ENCODE measurements at regions not wholly inside any gene's neighbourhood (a gene's known extent, or its start where the extent isn't known, plus 50 kb on each side); places are given as distances from the start of the nearest gene placed in this dataset.

DNA sequence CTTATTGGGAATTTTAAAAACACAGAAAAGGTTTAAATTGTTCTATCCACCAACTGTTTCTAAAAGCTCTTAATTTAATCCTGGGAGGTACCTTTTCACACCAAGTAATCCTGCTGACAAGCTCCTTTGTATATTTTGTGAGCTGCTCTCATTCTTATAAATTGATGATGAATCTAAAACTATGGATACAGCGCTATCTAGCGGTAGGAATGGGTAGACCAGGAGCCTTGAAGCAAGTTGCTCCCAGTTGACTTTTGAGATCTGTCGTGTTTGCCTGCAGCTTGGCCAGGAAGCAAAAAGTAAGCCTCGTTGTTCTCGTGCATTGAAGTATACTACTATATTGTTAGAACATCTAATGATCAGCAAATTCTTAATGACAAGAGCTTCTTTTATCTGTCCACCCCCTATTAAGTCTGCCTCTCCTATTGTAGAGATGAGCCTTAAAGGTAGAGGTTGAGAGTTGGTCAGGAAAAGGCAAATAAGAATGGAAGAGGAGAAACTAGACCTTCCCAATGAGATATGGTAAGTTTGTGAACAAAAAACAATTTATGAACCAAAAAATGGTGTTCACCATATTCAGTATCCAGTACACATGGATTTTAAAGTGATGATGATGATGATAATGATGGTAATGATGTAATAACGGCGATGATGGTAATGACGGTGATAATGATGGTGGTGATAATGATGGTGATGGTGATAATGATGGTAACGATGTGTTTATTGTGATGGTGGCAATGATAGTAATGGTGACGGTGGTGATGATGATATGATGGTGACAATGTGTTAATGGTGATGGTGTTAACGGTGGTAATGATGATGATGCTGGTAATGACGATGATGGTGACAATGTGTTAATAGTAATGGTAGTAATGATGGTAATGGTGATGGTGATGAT lies 212.1 kb upstream of the NCKAP5 start:
- H3K4me3 ChIP-seq (ENCODE audit: low read depth, low read length) = no peak overlapping the region
- TF ChIP-seq, protein P1, sequence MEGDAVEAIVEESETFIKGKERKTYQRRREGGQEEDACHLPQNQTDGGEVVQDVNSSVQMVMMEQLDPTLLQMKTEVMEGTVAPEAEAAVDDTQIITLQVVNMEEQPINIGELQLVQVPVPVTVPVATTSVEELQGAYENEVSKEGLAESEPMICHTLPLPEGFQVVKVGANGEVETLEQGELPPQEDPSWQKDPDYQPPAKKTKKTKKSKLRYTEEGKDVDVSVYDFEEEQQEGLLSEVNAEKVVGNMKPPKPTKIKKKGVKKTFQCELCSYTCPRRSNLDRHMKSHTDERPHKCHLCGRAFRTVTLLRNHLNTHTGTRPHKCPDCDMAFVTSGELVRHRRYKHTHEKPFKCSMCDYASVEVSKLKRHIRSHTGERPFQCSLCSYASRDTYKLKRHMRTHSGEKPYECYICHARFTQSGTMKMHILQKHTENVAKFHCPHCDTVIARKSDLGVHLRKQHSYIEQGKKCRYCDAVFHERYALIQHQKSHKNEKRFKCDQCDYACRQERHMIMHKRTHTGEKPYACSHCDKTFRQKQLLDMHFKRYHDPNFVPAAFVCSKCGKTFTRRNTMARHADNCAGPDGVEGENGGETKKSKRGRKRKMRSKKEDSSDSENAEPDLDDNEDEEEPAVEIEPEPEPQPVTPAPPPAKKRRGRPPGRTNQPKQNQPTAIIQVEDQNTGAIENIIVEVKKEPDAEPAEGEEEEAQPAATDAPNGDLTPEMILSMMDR (IDR thresholded peaks at IDR 0.05; ENCODE audit: insufficient read depth, low read length, missing control alignments) = peak; percentile 64
- CTCF ChIA-PET = interaction anchor here (0.6 to 1.6 kb wide), 61 partner anchors 10 to 1233 kb away, joined by 3 to 50 read pairs (median 4); partner anchors contain the start of gene NCKAP5
- no peak for DNase-seq (ENCODE audit: low read depth, low spot score)
- POLR2A ChIA-PET = interaction anchor here (0.6 kb wide), 1 partner anchor 564 kb away, joined by 3 read pairs; no protein-coding TSS in a partner anchor

- DNase-seq (ENCODE audit: low read depth, low spot score) = no peak
- ChIA-PET POLR2A (no interaction called here), CTCF (interaction anchor here (1.0 to 1.7 kb wide), 2 partner anchors 63 to 456 kb away, joined by 3 to 4 read pairs; no protein-coding TSS in a partner anchor)
- no peak overlapping the region for H3K4me3 ChIP-seq (ENCODE audit: low read depth, low read length)
- TF ChIP-seq, protein P1 (IDR thresholded peaks at IDR 0.05; ENCODE audit: insufficient read depth, low read length, missing control alignments) = no peak
Measured at GRCh38 chr2:133780997-133781513, 212.8 kb upstream of the NCKAP5 start.

GRCh38 chr2:133787207-133787606 lies 218.9 kb upstream of the NCKAP5 start:
- H3K4me3 ChIP-seq (ENCODE audit: low read depth, low read length) = no peak overlapping the region
- CTCF ChIA-PET = interaction anchor here (1.4 to 2.3 kb wide), 2 partner anchors 57 to 226 kb away, joined by 5 to 8 read pairs; no protein-coding TSS in a partner anchor
- no peak for DNase-seq (ENCODE audit: low read depth, low spot score)
- POLR2A ChIA-PET = no interaction called here
- TF ChIP-seq, protein P1 (IDR thresholded peaks at IDR 0.05; ENCODE audit: insufficient read depth, low read length, missing control alignments) = no peak

DNA sequence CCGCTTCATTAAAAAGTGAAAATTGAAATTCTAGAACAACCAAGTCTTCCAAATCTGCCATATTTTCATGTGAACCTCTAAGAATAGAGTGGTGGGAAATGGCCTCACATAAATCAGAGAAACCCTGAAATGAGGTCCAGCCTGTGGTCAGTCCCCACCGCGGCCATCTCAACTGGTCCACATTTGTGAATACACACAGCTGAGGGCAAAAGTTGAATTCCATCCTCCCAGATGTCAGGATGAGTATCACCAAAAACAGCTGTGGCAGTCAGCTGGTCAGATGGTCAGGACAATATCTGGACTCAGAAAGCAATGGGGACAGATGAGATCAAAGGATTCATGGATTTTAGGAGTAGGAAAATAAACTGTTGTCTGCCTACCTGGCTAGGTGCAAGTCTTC lies 219.4 kb upstream of the NCKAP5 start:
- H3K4me3 ChIP-seq (ENCODE audit: low read depth, low read length) = no peak overlapping the region
- ChIA-PET POLR2A (no interaction called here), CTCF (interaction anchor here (1.4 to 2.3 kb wide), 2 partner anchors 57 to 226 kb away, joined by 5 to 8 read pairs; no protein-coding TSS in a partner anchor)
- no peak for DNase-seq (ENCODE audit: low read depth, low spot score)
- TF ChIP-seq, protein P1 (IDR thresholded peaks at IDR 0.05; ENCODE audit: insufficient read depth, low read length, missing control alignments) = no peak

DNA sequence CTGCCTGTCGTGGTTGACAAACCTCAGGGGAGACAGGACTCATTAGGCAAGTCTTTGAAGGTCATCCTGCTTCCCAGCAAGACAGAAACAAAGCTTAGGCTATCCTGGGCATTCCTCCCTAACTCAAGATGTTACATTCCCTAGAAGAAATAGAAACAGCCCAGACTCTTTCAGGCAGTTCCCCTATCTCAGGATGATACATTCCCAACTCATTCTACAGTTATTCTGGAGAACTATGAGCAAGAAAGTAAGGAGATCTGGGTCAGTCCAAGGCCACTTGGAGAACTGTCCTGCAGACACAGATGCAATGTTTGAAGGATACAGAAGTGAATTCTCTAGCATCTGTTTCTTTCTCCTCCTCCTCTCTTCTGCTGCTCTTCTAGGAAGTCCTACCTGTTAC lies 220.1 kb upstream of the NCKAP5 start:
- DNase-seq (ENCODE audit: low read depth, low spot score) = no peak
- ChIA-PET CTCF (interaction anchor here (2.3 to 4.6 kb wide), 2 partner anchors 8 to 227 kb away, joined by 8 to 32 read pairs; no protein-coding TSS in a partner anchor), POLR2A (no interaction called here)
- no peak overlapping the region for H3K4me3 ChIP-seq (ENCODE audit: low read depth, low read length)
- TF ChIP-seq, protein P1 (IDR thresholded peaks at IDR 0.05; ENCODE audit: insufficient read depth, low read length, missing control alignments) = no peak

DNA sequence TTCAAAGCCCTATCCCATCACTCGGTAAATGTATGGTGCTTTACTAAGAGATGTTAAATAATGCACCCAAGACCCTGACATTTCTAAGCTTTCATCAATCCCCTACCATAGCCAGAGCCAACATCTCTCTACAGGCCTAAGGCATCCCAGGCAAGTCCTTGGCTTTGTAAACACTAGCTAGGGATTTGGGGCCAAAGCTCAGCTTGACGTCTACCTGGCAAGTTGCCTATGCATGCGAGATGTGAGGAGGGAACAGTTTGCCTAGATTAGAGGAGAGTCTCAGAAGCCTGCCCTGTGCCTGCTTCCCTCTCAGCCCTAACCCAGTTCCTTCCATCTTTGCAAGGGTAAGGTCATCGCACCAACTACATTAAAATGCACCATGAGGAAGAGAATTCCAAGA lies 221.5 kb upstream of the NCKAP5 start:
- CTCF ChIA-PET = interaction anchor here (1.3 to 4.6 kb wide), 2 partner anchors 9 to 10 kb away, joined by 4 to 32 read pairs; no protein-coding TSS in a partner anchor
- no peak for DNase-seq (ENCODE audit: low read depth, low spot score)
- POLR2A ChIA-PET = no interaction called here

More for the DNA sequence above, 221.5 kb upstream of the NCKAP5 start:
- H3K4me3 ChIP-seq (ENCODE audit: low read depth, low read length) = no peak overlapping the region
- TF ChIP-seq, protein P1 (IDR thresholded peaks at IDR 0.05; ENCODE audit: insufficient read depth, low read length, missing control alignments) = no peak

Measured in AG04449 (cell line).